RPMI8226 (cell line): ENCODE measurements at regions not wholly inside any gene's neighbourhood (a gene's known extent, or its start where the extent isn't known, plus 50 kb on each side); places are given as distances from the start of the nearest gene placed in this dataset.
"Not testable (repeated sequence)": the region's sequence is repeated elsewhere in the genome, so short reads cannot be mapped to it uniquely, and the experiment has no call there.

Source experiments
- DNase-seq: peaks from one replicate; pipeline ENCODE4 v3.0.0-alpha.2; 2015

GRCh38 chr9:135391759-135392158 lies 87.8 kb upstream of the PPP1R26 start:
- no peak for DNase-seq

GRCh38 chr9:135392511-135392910 lies 87.1 kb upstream of the PPP1R26 start:
- no peak for DNase-seq

GRCh38 chr9:135394131-135394530 lies 85.5 kb upstream of the PPP1R26 start:
- no peak for DNase-seq

- DNase-seq: peak; percentile 34
Measured at GRCh38 chr9:135394699-135395645, 84.6 kb upstream of the PPP1R26 start.

GRCh38 chr9:135397142-135397541 lies 82.4 kb upstream of the PPP1R26 start:
- DNase-seq: no peak

- no peak for DNase-seq
Measured at GRCh38 chr9:135399000-135399649, 80.5 kb upstream of the PPP1R26 start.

GRCh38 chr9:135400496-135400895 lies 79.1 kb upstream of the PPP1R26 start:
- no peak for DNase-seq

- no peak for DNase-seq
Measured at GRCh38 chr9:135401218-135401617, 78.4 kb upstream of the PPP1R26 start.

GRCh38 chr9:135402048-135402738 lies 77.4 kb upstream of the PPP1R26 start:
- DNase-seq: no peak

- DNase-seq: no peak
Measured at GRCh38 chr9:135402739-135403695, 76.6 kb upstream of the PPP1R26 start.

GRCh38 chr9:135403733-135404450 lies 75.7 kb upstream of the PPP1R26 start:
- no peak for DNase-seq

GRCh38 chr9:135404451-135405144 lies 75.0 kb upstream of the PPP1R26 start:
- DNase-seq: no peak

- not testable (repeated sequence) for DNase-seq
Measured at GRCh38 chr9:135405145-135405464, 74.5 kb upstream of the PPP1R26 start.

- DNase-seq: no peak
Measured at GRCh38 chr9:135408476-135409254, 70.9 kb upstream of the PPP1R26 start.

- no peak for DNase-seq
Measured at GRCh38 chr9:135409286-135410200, 70.0 kb upstream of the PPP1R26 start.

GRCh38 chr9:135410421-135410820 lies 69.2 kb upstream of the PPP1R26 start:
- DNase-seq: no peak

GRCh38 chr9:135410831-135411473 lies 68.6 kb upstream of the PPP1R26 start:
- DNase-seq: no peak

- DNase-seq: not testable (repeated sequence)
Measured at GRCh38 chr9:135411605-135412004, 68.0 kb upstream of the PPP1R26 start.
